ENCODE measurements at regions not wholly inside any gene's neighbourhood (a gene's known extent, or its start where the extent isn't known, plus 50 kb on each side); places are given as distances from the start of the nearest gene placed in this dataset.

- TF ChIP-seq EZH2 (IDR thresholded peaks at IDR 0.05; ENCODE audit: borderline replicate concordance, low read depth, low read length, severe bottlenecking): no peak
- no peak for TF ChIP-seq CTCF (IDR thresholded peaks at IDR 0.05; ENCODE audit: borderline replicate concordance, extremely low read depth, low read length, poor library complexity, severe bottlenecking)
Observed at GRCh38 chr5:50900952-50901510, 234.6 kb downstream of the PARP8 start.

Data from DND-41 (cell line).